Testis (tissue), 2 donors: ENCODE measurements at regions not wholly inside any gene's neighbourhood (a gene's known extent, or its start where the extent isn't known, plus 50 kb on each side); places are given as distances from the start of the nearest gene placed in this dataset.

Experiments
- DNase-seq: peaks from one replicate; pipeline ENCODE4 v3.0.0-alpha.2; 2019
- H3K27ac ChIP-seq, 2 donors: fragments of 200-600 bp; sonication (generic); one replicate each; pipeline ENCODE4 v1.5.1; 2019
- H3K27me3 ChIP-seq: fragments of 200-600 bp; sonication (generic); one replicate; pipeline ENCODE4 v1.5.1; 2019
- H3K36me3 ChIP-seq: fragments of 200-600 bp; sonication (generic); one replicate; pipeline ENCODE4 v1.5.1; 2017; ENCODE audit warnings: low read depth; ENCODE audit errors: missing control alignments
- H3K4me1 ChIP-seq: fragments of 200-600 bp; sonication (generic); one replicate; pipeline ENCODE4 v1.5.1; 2019
- H3K4me3 ChIP-seq, 2 donors: fragments of 200-600 bp; sonication (generic); one replicate each; pipeline ENCODE4 v1.5.1; 2017 to 2019
- H3K9me3 ChIP-seq: fragments of 200-600 bp; sonication (generic); one replicate; pipeline ENCODE4 v1.5.1; 2017
- CTCF ChIP-seq, 3 experiments: fragments of 450-650 bp in 2 of 3; fragments of 200-600 bp in 1 of 3; sonication (generic) in 1 of 3; IDR thresholded peaks; one replicate each; pipeline ENCODE4 v1.5.1; 2016 to 2019; ENCODE audit warnings: antibody characterized with exemption in 3 of 3, mild to moderate bottlenecking in 2 of 3, moderate library complexity in 1 of 3
- POLR2A ChIP-seq: fragments of 450-650 bp; IDR thresholded peaks from one replicate; pipeline ENCODE4 v1.6.1; 2017; ENCODE audit warnings: antibody characterized with exemption, mild to moderate bottlenecking, moderate library complexity
- WGBS, 2 donors: methylation state at CpG; one replicate each; pipeline ENCODE4 v1.1.5; 2018; 5-methylcytosine and 5-hydroxymethylcytosine counted together
- intact Hi-C: fragments of 100-400 bp; cut with DNase I; formaldehyde crosslinking; loops from one replicate; pipeline ENCODE4 v1.15.1; 2023; ENCODE audit warnings: low total_unique reads

GRCh38 chr18:76643199-76643598 lies 148.2 kb upstream of the ZNF516 start:
- no peaks in the 10 kb centered on the region for H3K36me3 ChIP-seq
- DNase-seq: no peak
- H3K27ac ChIP-seq: no peak overlapping the region
- intact Hi-C loops: no loop called here
- no peaks in the 10 kb centered on the region for H3K4me1 ChIP-seq
- no peaks in the 10 kb centered on the region for H3K9me3 ChIP-seq
- WGBS, 2 donors: 90 to 95% methylated on average over 2 of the region's 2 CpGs
- no peaks in the 10 kb centered on the region for H3K27me3 ChIP-seq
- H3K4me3 ChIP-seq: no peak overlapping the region
- no peak for TF ChIP-seq POLR2A

DNA sequence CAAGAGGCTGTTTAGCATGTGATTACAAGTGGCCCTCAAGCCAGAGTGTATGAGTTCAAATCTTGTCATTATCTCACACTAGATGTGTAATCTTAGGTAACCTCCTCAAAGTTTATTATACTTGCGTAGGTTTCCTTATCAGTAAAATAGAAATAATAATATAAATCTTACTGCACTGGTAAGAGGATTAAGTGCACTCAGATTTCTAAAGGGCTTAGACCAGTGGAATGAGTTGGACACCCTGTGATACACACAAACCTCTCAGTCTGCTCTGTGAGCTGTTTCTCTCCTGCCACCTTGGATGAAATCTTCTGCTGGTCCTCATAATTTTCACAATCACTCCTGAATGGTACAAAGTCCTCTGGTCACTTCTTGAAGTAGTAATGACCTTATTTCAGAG lies 145.4 kb upstream of the ZNF516 start:
- Histone ChIP-seq H3K9me3 (no peaks in the 10 kb centered on the region), H3K36me3 (no peaks in the 10 kb centered on the region), H3K27ac (no peak overlapping the region), H3K27me3 (no peaks in the 10 kb centered on the region), H3K4me1 (no peaks in the 10 kb centered on the region), H3K4me3 (no peak overlapping the region)
- no peak for DNase-seq
- WGBS, 2 donors: 86 to 89% methylated on average over 1 of the region's 1 CpG
- intact Hi-C loops: no loop called here
- TF ChIP-seq CTCF (IDR thresholded peaks at IDR 0.05): no peak
- no peak for TF ChIP-seq POLR2A

GRCh38 chr18:76634564-76634963 lies 139.5 kb upstream of the ZNF516 start:
- no peak overlapping the region for H3K27ac ChIP-seq
- intact Hi-C loops: no loop called here
- no peak for DNase-seq
- no peaks in the 10 kb centered on the region for H3K9me3 ChIP-seq
- 39 to 62% methylated on average over 3 of the region's 3 CpGs for WGBS, 2 donors
- no peaks in the 10 kb centered on the region for H3K36me3 ChIP-seq
- no peaks in the 10 kb centered on the region for H3K27me3 ChIP-seq
- no peak for TF ChIP-seq POLR2A
- no peaks in the 10 kb centered on the region for H3K4me1 ChIP-seq
- no peak overlapping the region for H3K4me3 ChIP-seq

- no peak overlapping the region for H3K4me3 ChIP-seq
- H3K36me3 ChIP-seq: no peaks in the 10 kb centered on the region
- DNase-seq: no peak
- no peak overlapping the region for H3K27ac ChIP-seq
- H3K4me1 ChIP-seq: no peaks in the 10 kb centered on the region
- H3K9me3 ChIP-seq: no peaks in the 10 kb centered on the region
- intact Hi-C loops: no loop called here
- no peaks in the 10 kb centered on the region for H3K27me3 ChIP-seq
- TF ChIP-seq POLR2A: no peak
- 69 to 74% methylated on average over 2 of the region's 2 CpGs for WGBS, 2 donors
Observed at GRCh38 chr18:76633588-76634269, 138.7 kb upstream of the ZNF516 start.

- no peak for DNase-seq
- Histone ChIP-seq H3K4me3 (no peak overlapping the region), H3K27ac (no peak overlapping the region), H3K27me3 (no peaks in the 10 kb centered on the region), H3K36me3 (no peaks in the 10 kb centered on the region), H3K4me1 (peaks cover 8% of the 10 kb centered on the region), H3K9me3 (no peaks in the 10 kb centered on the region)
- no peak for TF ChIP-seq CTCF (IDR thresholded peaks at IDR 0.05)
- TF ChIP-seq POLR2A: no peak
- 90 to 97% methylated on average over 1 of the region's 1 CpG for WGBS, 2 donors
- intact Hi-C loops: no loop called here
Observed at GRCh38 chr18:76627444-76627843, 132.4 kb upstream of the ZNF516 start.

DNA sequence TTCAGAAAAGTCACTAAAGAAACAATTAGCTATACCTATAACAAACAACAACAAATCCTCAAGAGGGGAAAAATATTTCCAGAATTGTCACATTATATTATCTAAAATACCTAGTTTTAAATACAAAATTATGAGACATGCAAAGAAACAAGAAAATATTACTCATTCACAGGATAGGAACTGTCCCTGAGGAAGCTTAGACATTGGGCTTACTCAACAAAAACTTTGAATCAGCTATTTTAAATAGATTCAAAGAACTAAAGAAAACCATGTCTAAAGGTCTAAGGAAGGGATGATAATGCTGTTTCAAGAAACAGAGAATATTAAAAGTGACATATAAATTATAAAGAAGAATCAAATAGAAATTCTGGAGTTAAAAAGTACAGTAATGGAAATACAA lies 131.9 kb upstream of the ZNF516 start:
- no peak for TF ChIP-seq POLR2A
- TF ChIP-seq CTCF (IDR thresholded peaks at IDR 0.05): no peak
- intact Hi-C loops: no loop called here
- Histone ChIP-seq H3K4me3 (no peak overlapping the region), H3K4me1 (peaks cover 13% of the 10 kb centered on the region), H3K27ac (no peak overlapping the region), H3K36me3 (no peaks in the 10 kb centered on the region), H3K9me3 (no peaks in the 10 kb centered on the region), H3K27me3 (no peaks in the 10 kb centered on the region)
- DNase-seq: no peak
